OCI-LY7 (cell line): ENCODE measurements at regions not wholly inside any gene's neighbourhood (a gene's known extent, or its start where the extent isn't known, plus 50 kb on each side); places are given as distances from the start of the nearest gene placed in this dataset.

Source experiments
- BruUV-seq: library from RNA; stranded (reverse); fragments of 400-500 nt; replicated peaks from 2 replicates; lab custom pipeline; 2021; lab: Mats Ljungman, UMichigan
- CTCF ChIA-PET: fragments of 300-600 bp; sonication (Branson Sonifier 250); formaldehyde crosslinking; loops from one replicate; lab custom pipeline; 2022; ENCODE audit warnings: antibody characterized with exemption; ENCODE audit not compliant: unreplicated experiment; lab: Charles Lee
- POLR2A ChIA-PET: fragments of 300-600 bp; sonication (Branson Sonifier 250); formaldehyde crosslinking; loops from one replicate; lab custom pipeline; 2022; ENCODE audit warnings: antibody characterized with exemption; lab: Charles Lee
- DNase-seq: peaks from one replicate; pipeline ENCODE4 v3.0.0-alpha.2; 2015; ENCODE audit warnings: low spot score
- H2AFZ ChIP-seq: fragments of 200-600 bp; sonication (generic), shearing (Covaris generic); 2 replicates; pipeline ENCODE4 v1.6.1; 2014; ENCODE audit warnings: mild to moderate bottlenecking, antibody characterized with exemption, low read length, moderate library complexity
- H3K27ac ChIP-seq: fragments of 200-600 bp; sonication (generic); 2 replicates; pipeline ENCODE4 v1.5.1; 2014; ENCODE audit warnings: mixed run types, low read depth, mild to moderate bottlenecking, moderate library complexity, low read length, inconsistent platforms; ENCODE audit not compliant: poor library complexity, severe bottlenecking
- H3K36me3 ChIP-seq: fragments of 200-600 bp; sonication (generic); 2 replicates; pipeline ENCODE4 v1.6.1; 2014; ENCODE audit warnings: mild to moderate bottlenecking, antibody characterized with exemption, low read length, moderate library complexity, mixed read lengths; ENCODE audit not compliant: insufficient read depth
- H3K4me1 ChIP-seq: fragments of 200-600 bp; sonication (generic); 2 replicates; pipeline ENCODE4 v1.5.1; 2014; ENCODE audit warnings: mild to moderate bottlenecking, low read length; ENCODE audit not compliant: insufficient read depth, poor library complexity, severe bottlenecking
- H3K4me2 ChIP-seq: fragments of 200-600 bp; sonication (generic); 2 replicates; pipeline ENCODE4 v1.6.1; 2014; ENCODE audit warnings: mild to moderate bottlenecking, low read length
- H3K4me3 ChIP-seq: fragments of 200-600 bp; sonication (generic); 2 replicates; pipeline ENCODE4 v1.5.1; 2014; ENCODE audit warnings: mild to moderate bottlenecking, low read depth, low read length; ENCODE audit not compliant: poor library complexity, severe bottlenecking
- H3K79me2 ChIP-seq: fragments of 200-600 bp; sonication (generic); 2 replicates; pipeline ENCODE4 v1.6.1; 2016; ENCODE audit warnings: low read depth, mild to moderate bottlenecking, low read length, moderate library complexity, mixed read lengths; ENCODE audit not compliant: insufficient read depth
- H3K9me2 ChIP-seq: fragments of 200-600 bp; sonication (generic); 2 replicates; pipeline ENCODE4 v1.6.1; 2016; ENCODE audit warnings: mild to moderate bottlenecking, low read length, mixed read lengths; ENCODE audit not compliant: insufficient read depth
- H3K9me3 ChIP-seq: fragments of 200-600 bp; sonication (generic); 2 replicates; pipeline ENCODE4 v1.6.1; 2014; ENCODE audit warnings: mild to moderate bottlenecking, mixed run types, low read length, mixed read lengths
- H4K20me1 ChIP-seq: fragments of 200-600 bp; sonication (generic); 2 replicates; pipeline ENCODE4 v1.6.1; 2014; ENCODE audit warnings: mild to moderate bottlenecking, antibody characterized with exemption, low read length, moderate library complexity, mixed read lengths; ENCODE audit not compliant: insufficient read depth
- CTCF ChIP-seq: fragments of 200-600 bp; sonication (generic); conservative IDR thresholded peaks from 2 replicates; pipeline ENCODE4 v1.5.1; 2014; ENCODE audit warnings: mild to moderate bottlenecking, antibody characterized with exemption, low read length, moderate library complexity, mixed read lengths
- EZH2phosphoT487 ChIP-seq: fragments of 200-600 bp; sonication (generic); IDR thresholded peaks from 2 replicates; pipeline ENCODE4 v1.6.1; 2018; ENCODE audit warnings: low read depth, borderline replicate concordance, mild to moderate bottlenecking, mixed run types, antibody characterized with exemption, low read length, moderate library complexity, mixed read lengths
- intact Hi-C: fragments of 100-400 bp; cut with micrococcal nuclease; formaldehyde crosslinking; loops from one replicate; pipeline ENCODE4 v1.10.0; 2022; ENCODE audit not compliant: unreplicated experiment

GRCh38 chr2:203817147-203817546 is 50.4 kb upstream of the CTLA4 start:
- Histone ChIP-seq H3K4me1 (peaks cover 44% of the 10 kb centered on the region), H3K9me3 (no peaks in the 10 kb centered on the region), H3K36me3 (no peaks in the 10 kb centered on the region), H4K20me1 (no peaks in the 10 kb centered on the region), H2AFZ (no peak overlapping the region), H3K4me3 (no peak overlapping the region), H3K9me2 (no peaks in the 10 kb centered on the region), H3K27ac (no peak overlapping the region), H3K4me2 (no peak overlapping the region), H3K79me2 (no peaks in the 10 kb centered on the region)
- no TSS peak for BruUV-seq
- POLR2A ChIA-PET, result interaction anchor here (0.9 to 1.1 kb wide), 3 partner anchors 9 to 384 kb away, joined by 3 read pairs; no protein-coding TSS in a partner anchor
- peak; percentile 15 for DNase-seq
- intact Hi-C loops, result loop anchor here (5.0 to 10.0 kb wide), 2 partner anchors 132 to 1245 kb away; no protein-coding TSS in a partner anchor
- TF ChIP-seq CTCF (no peak), EZH2phosphoT487 (no peak)
- CTCF ChIA-PET, result no interaction called here
